HCT116 (cell line): ENCODE measurements at regions not wholly inside any gene's neighbourhood (a gene's known extent, or its start where the extent isn't known, plus 50 kb on each side); places are given as distances from the start of the nearest gene placed in this dataset.

Experiments used
- CEBPB ChIP-seq: IDR thresholded peaks from 2 replicates; pipeline ENCODE4 v1.6.1; 2012; ENCODE audit warnings: low read depth
- CTCF ChIP-seq, 3 experiments: fragments of 200-600 bp in 1 of 3; sonication (generic) in 1 of 3; IDR thresholded peaks in 2 of 3; conservative IDR thresholded peaks in 1 of 3; 2 replicates each; pipeline ENCODE4 v1.5.1; 2012 to 2017; ENCODE audit warnings: low read depth in 2 of 3, low read length in 2 of 3, antibody characterized with exemption in 1 of 3, borderline replicate concordance in 1 of 3, control low read depth in 1 of 3, mild to moderate bottlenecking in 1 of 3, mixed read lengths in 1 of 3, mixed run types in 1 of 3, moderate library complexity in 1 of 3; ENCODE audit not compliant: insufficient read depth in 1 of 3
- EZH2phosphoT487 ChIP-seq: fragments of 200-600 bp; IDR thresholded peaks from 2 replicates; pipeline ENCODE4 v1.6.1; 2018; ENCODE audit warnings: antibody characterized with exemption, borderline replicate concordance
- POLR2AphosphoS5 ChIP-seq: IDR thresholded peaks from 2 replicates; pipeline ENCODE4 v1.6.1; 2011; ENCODE audit warnings: mild to moderate bottlenecking, low read depth, low read length, moderate library complexity

GRCh38 chr3:89644716-89645115 lies 537.3 kb downstream of the EPHA3 start:
- TF ChIP-seq CTCF (IDR thresholded peaks at IDR 0.05 in 2 of 3, conservative IDR thresholded peaks at IDR 0.05 in 1 of 3; ENCODE audit: borderline replicate concordance in 1 of 3, insufficient read depth in 1 of 3, low read depth in 2 of 3, low read length in 2 of 3): no peak
- no peak for TF ChIP-seq POLR2AphosphoS5
- TF ChIP-seq CEBPB: no peak
- TF ChIP-seq EZH2phosphoT487: no peak
